ENCODE measurements at regions not wholly inside any gene's neighbourhood (a gene's known extent, or its start where the extent isn't known, plus 50 kb on each side); places are given as distances from the start of the nearest gene placed in this dataset.

DNA sequence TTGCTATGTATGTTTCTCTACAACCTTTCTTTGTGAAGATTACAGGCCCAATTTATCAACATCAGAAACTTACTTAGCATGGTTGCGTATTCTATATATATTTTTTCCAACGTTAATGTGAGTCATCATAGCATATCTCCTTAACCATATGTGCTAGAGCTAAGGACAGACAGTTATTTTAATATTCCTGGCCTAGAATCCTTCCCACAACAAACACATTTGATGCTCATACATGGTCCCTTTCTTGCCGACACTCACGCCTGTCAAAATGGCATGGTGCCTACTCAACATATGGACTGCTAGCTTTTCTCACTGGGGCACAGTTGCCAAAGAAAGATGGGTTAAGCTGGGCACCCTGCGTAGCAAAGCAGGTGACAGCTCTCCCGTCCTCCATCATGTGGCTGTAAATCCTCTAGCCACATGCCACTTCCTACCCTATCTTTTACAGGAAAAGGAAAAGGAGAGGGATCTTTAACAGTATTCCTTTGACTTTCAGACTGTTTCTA, 75.2 kb upstream of the GALNT5 start:
- no peak overlapping the region for H3K4me2 ChIP-seq (ENCODE audit: unreplicated experiment)
- H3F3A ChIP-seq (ENCODE audit: insufficient read depth), result peaks cover 25% of the 10 kb centered on the region
- no peak overlapping the region for H3K9ac ChIP-seq
- no peaks in the 10 kb centered on the region for H3K27me3 ChIP-seq (replicated peaks; ENCODE audit: insufficient read depth)
- H3K79me2 ChIP-seq (ENCODE audit: insufficient read depth), result no peaks in the 10 kb centered on the region
- WGBS, 2 experiments (ENCODE audit: low coverage in 1 of 2, low lambda C conversion rate in 2 of 2, missing lambda C conversion rate in 2 of 2), result 91 to 92% methylated on average over 6 of the region's 6 CpGs
- no peaks in the 10 kb centered on the region for H3K36me3 ChIP-seq (ENCODE audit: low read depth)
- H2AFZ ChIP-seq, result 0 out of 2 replicates have a peak overlapping the region, but pooled peaks have one; percentile 5
- no peak overlapping the region for H3K4me3 ChIP-seq
- no peaks in the 10 kb centered on the region for H4K20me1 ChIP-seq (ENCODE audit: insufficient read depth)
- TF ChIP-seq EZH2 (IDR thresholded peaks at IDR 0.05; ENCODE audit: insufficient read depth, poor library complexity, severe bottlenecking), result no peak
- no peak for TF ChIP-seq EZH2phosphoT487 (IDR thresholded peaks at IDR 0.05; ENCODE audit: insufficient read depth, low read depth)
- peaks cover 33% of the 10 kb centered on the region for H3K4me1 ChIP-seq (ENCODE audit: insufficient read depth)
- H3K27ac ChIP-seq, result peak overlapping the region; percentile 55
- H3K9me2 ChIP-seq (ENCODE audit: insufficient read depth), result no peaks in the 10 kb centered on the region
- in situ Hi-C loops (cut with MboI), result loop anchor here (25.0 kb wide), 1 partner anchor 595 kb away; no protein-coding TSS in a partner anchor
- no peaks in the 10 kb centered on the region for H3K9me3 ChIP-seq (ENCODE audit: low read depth)
- DNase-seq, result no peak

DNA sequence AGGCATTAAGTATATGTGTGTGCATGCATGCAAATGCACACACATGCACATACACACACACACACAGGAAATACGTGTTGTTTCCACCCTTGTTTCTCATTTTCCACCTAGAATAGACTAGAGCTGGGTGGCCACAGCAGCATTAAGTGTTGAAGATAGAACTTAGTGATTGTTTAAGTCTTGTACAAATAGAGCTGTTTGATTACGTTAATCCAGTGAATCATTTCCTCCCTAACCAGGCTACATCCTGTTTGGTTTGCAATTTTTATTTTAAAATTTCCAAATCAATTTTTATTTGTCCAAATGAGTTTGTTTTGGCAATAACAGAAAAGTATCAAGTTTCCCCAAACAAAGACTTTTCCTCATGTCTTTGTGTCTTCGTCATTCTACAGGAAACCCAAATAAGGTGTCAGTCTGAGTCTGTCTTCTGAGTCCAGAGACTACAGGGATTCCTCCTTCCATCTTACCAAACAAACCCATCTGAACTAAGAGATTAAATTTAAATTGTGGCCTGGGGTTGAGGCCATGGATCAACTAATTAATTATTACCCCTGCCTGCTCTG, 74.6 kb upstream of the GALNT5 start:
- Histone ChIP-seq H3K36me3 (ENCODE audit: low read depth) (no peaks in the 10 kb centered on the region), H3K4me3 (no peak overlapping the region), H3F3A (ENCODE audit: insufficient read depth) (peaks cover 25% of the 10 kb centered on the region), H3K9ac (no peak overlapping the region), H3K27ac (peak overlapping the region; percentile 55), H3K9me2 (ENCODE audit: insufficient read depth) (no peaks in the 10 kb centered on the region), H3K4me2 (ENCODE audit: unreplicated experiment) (peak overlapping the region; percentile 63), H3K9me3 (ENCODE audit: low read depth) (no peaks in the 10 kb centered on the region), H3K27me3 (replicated peaks; ENCODE audit: insufficient read depth) (no peaks in the 10 kb centered on the region), H3K79me2 (ENCODE audit: insufficient read depth) (no peaks in the 10 kb centered on the region), H4K20me1 (ENCODE audit: insufficient read depth) (no peaks in the 10 kb centered on the region), H2AFZ (0 out of 2 replicates have a peak overlapping the region, but pooled peaks have one; percentile 14), H3K4me1 (ENCODE audit: insufficient read depth) (peaks cover 33% of the 10 kb centered on the region)
- in situ Hi-C loops (cut with MboI), result loop anchor here (25.0 kb wide), 1 partner anchor 596 kb away; no protein-coding TSS in a partner anchor
- TF ChIP-seq EZH2phosphoT487 (IDR thresholded peaks at IDR 0.05; ENCODE audit: insufficient read depth, low read depth) (peak; percentile 92), EZH2 (IDR thresholded peaks at IDR 0.05; ENCODE audit: insufficient read depth, poor library complexity, severe bottlenecking) (no peak)
- WGBS, 2 experiments (ENCODE audit: low coverage in 1 of 2, low lambda C conversion rate in 2 of 2, missing lambda C conversion rate in 2 of 2), result 21 to 32% methylated on average over 3 of the region's 3 CpGs
- peak; percentile 86 for DNase-seq

DNA sequence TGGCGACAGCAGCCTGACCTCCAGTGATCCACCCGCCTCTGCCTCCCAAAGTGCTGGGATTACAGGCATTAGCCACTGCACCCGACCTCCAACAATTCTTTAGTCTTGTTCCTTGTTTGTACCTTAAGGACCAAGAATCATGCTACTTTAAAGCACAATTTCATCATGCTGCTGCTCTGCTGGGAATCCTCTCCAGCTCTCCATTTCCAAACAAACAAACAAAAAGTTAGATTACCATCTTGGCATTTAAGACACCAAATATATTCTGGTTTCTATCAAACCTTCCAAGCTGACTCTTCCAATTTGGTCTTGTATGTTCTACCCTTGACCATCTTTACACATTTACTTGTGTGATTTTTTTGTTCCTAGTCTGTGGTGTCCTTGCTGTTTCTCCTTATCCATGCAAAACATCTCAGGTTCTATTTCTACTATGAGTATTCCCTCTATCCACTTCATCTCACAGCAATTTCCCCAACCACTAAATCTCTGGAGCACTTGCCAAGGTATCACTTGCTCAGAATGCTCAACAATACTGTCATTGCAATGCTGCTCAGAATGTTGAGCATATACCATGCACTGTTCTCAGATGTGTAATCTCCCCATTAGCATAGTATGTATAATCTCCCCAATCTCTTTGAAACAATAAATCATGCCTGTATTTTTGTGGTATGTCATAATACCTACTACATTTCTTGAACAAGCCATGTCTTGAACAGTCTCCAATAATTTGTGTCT, 73.2 kb upstream of the GALNT5 start:
- peak; percentile 46 for DNase-seq

DNA sequence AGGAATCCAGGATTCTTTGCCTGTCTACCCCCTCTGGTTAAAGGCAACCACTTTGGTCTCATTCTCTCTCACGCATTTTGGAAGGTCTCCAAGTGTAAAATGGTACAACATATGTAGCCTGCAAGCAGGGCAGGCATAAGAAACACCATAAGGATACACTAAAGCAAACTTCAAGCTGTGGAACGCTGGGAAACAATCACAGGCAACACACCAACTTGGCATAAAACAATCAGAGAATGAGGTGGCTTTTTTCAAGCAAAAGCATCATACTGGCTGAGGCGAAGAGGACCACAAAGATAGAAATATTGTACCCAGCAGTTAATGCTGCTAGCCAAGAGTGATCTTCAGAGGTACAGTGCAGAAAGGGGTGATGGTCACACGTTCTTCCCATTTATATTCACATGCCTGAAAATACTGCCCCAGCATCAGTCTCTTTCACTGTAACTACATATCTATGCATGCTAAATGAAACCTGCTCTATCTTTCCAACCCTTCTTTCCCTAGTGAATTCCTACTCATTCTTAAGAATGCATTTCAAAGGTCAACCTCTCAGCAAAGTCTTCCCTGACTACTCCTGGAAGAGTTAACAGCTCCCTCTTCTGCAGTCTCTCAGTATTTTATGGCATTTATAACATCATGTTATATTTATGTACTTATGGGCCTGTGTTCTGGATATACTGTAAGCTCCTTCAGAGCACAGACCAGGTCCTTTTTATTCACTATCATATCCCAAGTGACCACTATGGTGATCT, 71.9 kb upstream of the GALNT5 start:
- no peaks in the 10 kb centered on the region for H4K20me1 ChIP-seq (ENCODE audit: insufficient read depth)
- H3K4me2 ChIP-seq (ENCODE audit: unreplicated experiment), result no peak overlapping the region
- peaks cover 45% of the 10 kb centered on the region for H3K4me1 ChIP-seq (ENCODE audit: insufficient read depth)
- no peak overlapping the region for H3K4me3 ChIP-seq
- H3K79me2 ChIP-seq (ENCODE audit: insufficient read depth), result no peaks in the 10 kb centered on the region
- H3F3A ChIP-seq (ENCODE audit: insufficient read depth), result peaks cover 25% of the 10 kb centered on the region
- no peak overlapping the region for H3K9ac ChIP-seq
- H3K9me2 ChIP-seq (ENCODE audit: insufficient read depth), result no peaks in the 10 kb centered on the region
- in situ Hi-C loops (cut with MboI), result loop anchor here (25.0 kb wide), 1 partner anchor 598 kb away; no protein-coding TSS in a partner anchor
- peak; percentile 48 for DNase-seq
- peak overlapping the region; percentile 10; the same call in 1 of the 2 replicates for H2AFZ ChIP-seq
- WGBS, 2 experiments (ENCODE audit: low coverage in 1 of 2, low lambda C conversion rate in 2 of 2, missing lambda C conversion rate in 2 of 2), result 92 to 96% methylated on average over 4 of the region's 4 CpGs
- no peaks in the 10 kb centered on the region for H3K27me3 ChIP-seq (replicated peaks; ENCODE audit: insufficient read depth)
- H3K9me3 ChIP-seq (ENCODE audit: low read depth), result no peaks in the 10 kb centered on the region
- TF ChIP-seq EZH2 (IDR thresholded peaks at IDR 0.05; ENCODE audit: insufficient read depth, poor library complexity, severe bottlenecking) (no peak), EZH2phosphoT487 (IDR thresholded peaks at IDR 0.05; ENCODE audit: insufficient read depth, low read depth) (no peak)
- no peak overlapping the region for H3K27ac ChIP-seq
- no peaks in the 10 kb centered on the region for H3K36me3 ChIP-seq (ENCODE audit: low read depth)

More for the DNA sequence above, 73.2 kb upstream of the GALNT5 start:
- in situ Hi-C loops (cut with MboI), result loop anchor here (25.0 kb wide), 1 partner anchor 597 kb away; no protein-coding TSS in a partner anchor
- Histone ChIP-seq H3K27ac (no peak overlapping the region), H3K9ac (no peak overlapping the region), H3K4me2 (ENCODE audit: unreplicated experiment) (no peak overlapping the region), H3K27me3 (replicated peaks; ENCODE audit: insufficient read depth) (no peaks in the 10 kb centered on the region), H3K9me3 (ENCODE audit: low read depth) (no peaks in the 10 kb centered on the region), H2AFZ (no peak overlapping the region), H3K4me1 (ENCODE audit: insufficient read depth) (peaks cover 33% of the 10 kb centered on the region), H3F3A (ENCODE audit: insufficient read depth) (peaks cover 25% of the 10 kb centered on the region), H3K79me2 (ENCODE audit: insufficient read depth) (no peaks in the 10 kb centered on the region), H3K36me3 (ENCODE audit: low read depth) (no peaks in the 10 kb centered on the region), H4K20me1 (ENCODE audit: insufficient read depth) (no peaks in the 10 kb centered on the region), H3K9me2 (ENCODE audit: insufficient read depth) (no peaks in the 10 kb centered on the region), H3K4me3 (no peak overlapping the region)
- no peak for TF ChIP-seq EZH2 (IDR thresholded peaks at IDR 0.05; ENCODE audit: insufficient read depth, poor library complexity, severe bottlenecking)
- TF ChIP-seq EZH2phosphoT487 (IDR thresholded peaks at IDR 0.05; ENCODE audit: insufficient read depth, low read depth), result no peak
- WGBS, 2 experiments (ENCODE audit: low coverage in 1 of 2, low lambda C conversion rate in 2 of 2, missing lambda C conversion rate in 2 of 2), result 81 to 82% methylated on average over 3 of the region's 3 CpGs
